GM12878 (cell line): ENCODE measurements at regions not wholly inside any gene's neighbourhood (a gene's known extent, or its start where the extent isn't known, plus 50 kb on each side); places are given as distances from the start of the nearest gene placed in this dataset.

Experiments used
- BCL3 ChIP-seq: IDR thresholded peaks from 2 replicates; pipeline ENCODE4 v1.6.1; 2011; ENCODE audit warnings: borderline replicate concordance, low read depth, mild to moderate bottlenecking, moderate library complexity, low read length; ENCODE audit not compliant: insufficient read depth, poor library complexity, severe bottlenecking
- JUND ChIP-seq: IDR thresholded peaks from 2 replicates; pipeline ENCODE4 v1.6.1; 2012; ENCODE audit warnings: low read depth, mild to moderate bottlenecking, low read length, improper control_type of control experiment, moderate library complexity
- NR2C2 ChIP-seq: IDR thresholded peaks from 2 replicates; pipeline ENCODE4 v1.6.1; 2011; ENCODE audit warnings: borderline replicate concordance, low read depth; ENCODE audit not compliant: control insufficient read depth, insufficient read length
- POLR2AphosphoS2 ChIP-seq: IDR thresholded peaks from 2 replicates; pipeline ENCODE4 v1.6.1; 2011; ENCODE audit warnings: low read depth, mild to moderate bottlenecking, low read length, improper control_type of control experiment, moderate library complexity
- RELA ChIP-seq: fragments of 450-650 bp; IDR thresholded peaks from 2 replicates; pipeline ENCODE4 v1.8.0; 2014; ENCODE audit warnings: borderline replicate concordance; ENCODE audit not compliant: partially characterized antibody
- SKIL ChIP-seq: fragments of 450-650 bp; IDR thresholded peaks from 2 replicates; pipeline ENCODE4 v1.6.1; 2017; ENCODE audit warnings: mild to moderate bottlenecking, low read depth, inconsistent platforms; ENCODE audit not compliant: poor library complexity, severe bottlenecking
- SMC3 ChIP-seq: IDR thresholded peaks from 2 replicates; pipeline ENCODE4 v1.6.1; 2011; ENCODE audit warnings: low read length, improper control_type of control experiment, borderline replicate concordance
- STAT1 ChIP-seq: fragments of 450-650 bp; conservative IDR thresholded peaks from 2 replicates; pipeline ENCODE4 v1.6.1; 2014; ENCODE audit warnings: antibody characterized with exemption, mild to moderate bottlenecking
- TCF12 ChIP-seq: IDR thresholded peaks from 2 replicates; pipeline ENCODE4 v1.6.1; 2011; ENCODE audit warnings: low read depth, mild to moderate bottlenecking, low read length
- ZNF687 ChIP-seq: fragments of 450-650 bp; IDR thresholded peaks from 2 replicates; pipeline ENCODE4 v1.6.1; 2017; ENCODE audit warnings: mild to moderate bottlenecking, moderate library complexity

GRCh38 chr16:80896776-80897175, 92.4 kb upstream of the CDYL2 start:
- TF ChIP-seq STAT1 (no peak), POLR2AphosphoS2 (no peak), TCF12 (no peak), BCL3 (no peak), ZNF687 (no peak), SMC3 (no peak), NR2C2 (no peak), SKIL (no peak), RELA (no peak), JUND (no peak)
